ENCODE measurements at regions not wholly inside any gene's neighbourhood (a gene's known extent, or its start where the extent isn't known, plus 50 kb on each side); places are given as distances from the start of the nearest gene placed in this dataset.

- Histone ChIP-seq H2AK5ac (ENCODE audit: insufficient read length, low read length) (no peak overlapping the region), H4K8ac (replicated peaks; ENCODE audit: insufficient read length, low read depth, low read length) (no peak overlapping the region), H2BK5ac (ENCODE audit: insufficient read length, low read length) (no peak overlapping the region), H3K4ac (ENCODE audit: low read depth, low read length) (no peak overlapping the region), H2BK15ac (ENCODE audit: low read depth, low read length) (no peak overlapping the region), H4K20me1 (ENCODE audit: control insufficient read depth, insufficient read depth, insufficient read length) (no peaks in the 10 kb centered on the region), H3K79me2 (ENCODE audit: insufficient read depth, low read length) (no peaks in the 10 kb centered on the region), H3K79me1 (ENCODE audit: insufficient read depth, low read depth, low read length, poor library complexity, severe bottlenecking) (no peaks in the 10 kb centered on the region), H3K27ac (ENCODE audit: insufficient read length, low read depth, low read length) (no peak overlapping the region), H2BK120ac (ENCODE audit: low read depth, low read length, poor library complexity, severe bottlenecking) (no peak overlapping the region), H3K4me2 (ENCODE audit: insufficient read depth, insufficient read length, low read length) (no peak overlapping the region), H3K14ac (ENCODE audit: insufficient read depth, low read length) (no peak overlapping the region), H2BK12ac (ENCODE audit: insufficient read length, low read depth, low read length) (no peak overlapping the region), H3K4me1 (ENCODE audit: insufficient read depth, low read length) (no peaks in the 10 kb centered on the region; the same call in 1 of the 2 replicates), H2BK20ac (ENCODE audit: low read depth, low read length, poor library complexity, severe bottlenecking) (no peak overlapping the region), H3K9me3 (ENCODE audit: control insufficient read depth, low read depth, low read length) (no peaks in the 10 kb centered on the region), H3K23me2 (ENCODE audit: insufficient read length, low read depth, low read length, poor library complexity, severe bottlenecking) (no peaks in the 10 kb centered on the region), H3K18ac (ENCODE audit: insufficient read length, low read depth, low read length) (no peak overlapping the region), H3T11ph (ENCODE audit: low read length) (no peak overlapping the region), H3K27me3 (ENCODE audit: insufficient read depth, low read length) (no peaks in the 10 kb centered on the region), H3K23ac (ENCODE audit: insufficient read length, low read depth, low read length) (no peak overlapping the region), H2AFZ (ENCODE audit: low read length) (no peak overlapping the region), H4K5ac (ENCODE audit: insufficient read length, low read depth, low read length) (no peak overlapping the region), H3K56ac (ENCODE audit: insufficient read length, low read depth, low read length) (no peak overlapping the region), H3K9ac (ENCODE audit: extremely low read depth, insufficient read length, low read length) (no peak overlapping the region), H4K91ac (ENCODE audit: insufficient read length, low read depth, low read length) (no peak overlapping the region)
- Mint-ChIP-seq H3K27ac (no peak overlapping the region), H3K9me3 (peaks cover 12 to 13% of the 10 kb centered on the region in 2 experiments), H3K4me3 (no peak overlapping the region), H3K36me3 (ENCODE audit: insufficient read depth in 1 of 3, low read depth in 3 of 3) (peaks cover 3 to 12% (median 5%) of the 10 kb centered on the region in 3 experiments; a peak in 5 of 7 replicates), H3K27me3 (ENCODE audit: low read depth) (peaks cover 10% of the 10 kb centered on the region), H3K4me1 (peaks cover 2 to 16% of the 10 kb centered on the region in 2 experiments)
- TF ChIP-seq CTCF (conservative IDR thresholded peaks at IDR 0.05) = no peak
- no peak for DNase-seq
- WGBS (ENCODE audit: extremely low coverage, insufficient read length, low lambda C conversion rate) = no CpG with 5 or more reads among the region's 25 CpGs
Observed at GRCh38 chr7:416761-417624, 102.7 kb downstream of the PDGFA start.
